Caco-2 (cell line): ENCODE measurements at regions not wholly inside any gene's neighbourhood (a gene's known extent, or its start where the extent isn't known, plus 50 kb on each side); places are given as distances from the start of the nearest gene placed in this dataset.

Experiments used
- BruUV-seq: library from RNA; stranded (reverse); fragments of 400-500 nt; replicated peaks from 2 replicates; lab custom pipeline; 2021; lab: Mats Ljungman, UMichigan
- CTCF ChIA-PET: fragments of 300-600 bp; sonication (Branson Sonifier 250); formaldehyde crosslinking; loops from one replicate; lab custom pipeline; 2022; ENCODE audit warnings: antibody characterized with exemption; lab: Charles Lee
- POLR2A ChIA-PET: fragments of 300-600 bp; sonication (Branson Sonifier 250); formaldehyde crosslinking; loops from one replicate; lab custom pipeline; 2022; ENCODE audit warnings: antibody characterized with exemption; lab: Charles Lee
- DNase-seq, 2 experiments: peaks; one replicate each; pipeline versions ENCODE4 v3.0.0 to v3.0.0-alpha.2; 2020 to 2022
- H3K27me3 ChIP-seq: replicated peaks from 2 replicates; pipeline ENCODE4 v1.6.0; 2011; ENCODE audit warnings: low read length; ENCODE audit not compliant: control insufficient read depth, insufficient read depth
- H3K36me3 ChIP-seq: 2 replicates; pipeline ENCODE4 v1.5.1; 2011; ENCODE audit warnings: low read length; ENCODE audit not compliant: control insufficient read depth, insufficient read depth
- H3K4me1 ChIP-seq: fragments of 250-450 bp; sonication (Bioruptor Pico); 2 replicates; pipeline ENCODE4 v1.5.1; 2020; ENCODE audit warnings: mild to moderate bottlenecking
- H3K4me3 ChIP-seq: 2 replicates; pipeline ENCODE4 v1.5.1; 2011; ENCODE audit warnings: low read depth, mild to moderate bottlenecking, control low read depth, low read length
- H3K9me3 ChIP-seq: fragments of 250-450 bp; sonication (Bioruptor Pico); 2 replicates; pipeline ENCODE4 v1.5.1; 2020; ENCODE audit warnings: mild to moderate bottlenecking, moderate library complexity
- H3K27ac Mint-ChIP-seq: one replicate; pipeline ENCODE4 v1.8.0; 2022; ENCODE audit warnings: mixed read lengths; ENCODE audit not compliant: unreplicated experiment
- H3K27me3 Mint-ChIP-seq: one replicate; pipeline ENCODE4 v1.8.0; 2022; ENCODE audit warnings: mixed read lengths; ENCODE audit not compliant: insufficient read depth, unreplicated experiment
- H3K36me3 Mint-ChIP-seq: one replicate; pipeline ENCODE4 v1.8.0; 2022; ENCODE audit warnings: mild to moderate bottlenecking, mixed read lengths; ENCODE audit not compliant: insufficient read depth, unreplicated experiment
- H3K4me1 Mint-ChIP-seq: one replicate; pipeline ENCODE4 v1.8.0; 2022; ENCODE audit warnings: low read depth, mixed read lengths; ENCODE audit not compliant: unreplicated experiment
- H3K4me3 Mint-ChIP-seq: one replicate; pipeline ENCODE4 v1.8.0; 2022; ENCODE audit warnings: mild to moderate bottlenecking, moderate library complexity, mixed read lengths; ENCODE audit not compliant: unreplicated experiment
- H3K9me3 Mint-ChIP-seq: one replicate; pipeline ENCODE4 v1.8.0; 2022; ENCODE audit warnings: mixed read lengths; ENCODE audit not compliant: unreplicated experiment
- CTCF ChIP-seq, 2 experiments: fragments of 200-600 bp in 1 of 2; IDR thresholded peaks; 1 replicate in 1 of 2; 2 replicates in 1 of 2; pipeline versions ENCODE4 v1.5.1 to v1.8.0; 2011 to 2022; ENCODE audit warnings: antibody characterized with exemption in 1 of 2, control low read depth in 1 of 2, inconsistent platforms in 1 of 2, low read depth in 1 of 2, low read length in 1 of 2, mild to moderate bottlenecking in 1 of 2, moderate library complexity in 1 of 2; ENCODE audit not compliant: insufficient read depth in 1 of 2, severe bottlenecking in 1 of 2, unreplicated experiment in 1 of 2
- intact Hi-C: fragments of 100-400 bp; cut with micrococcal nuclease; formaldehyde crosslinking; loops from one replicate; pipeline ENCODE4 v1.10.0; 2022; ENCODE audit not compliant: unreplicated experiment

- Mint-ChIP-seq H3K4me3 (no peak overlapping the region), H3K4me1 (no peaks in the 10 kb centered on the region), H3K27me3 (peaks cover 27% of the 10 kb centered on the region), H3K27ac (no peak overlapping the region), H3K9me3 (no peaks in the 10 kb centered on the region), H3K36me3 (peaks cover 4% of the 10 kb centered on the region)
- H3K4me3 ChIP-seq, result no peak overlapping the region
- H3K9me3 ChIP-seq, result no peaks in the 10 kb centered on the region
- CTCF ChIA-PET, result interaction anchor here (0.7 kb wide), 1 partner anchor 44 kb away, joined by 3 read pairs; no protein-coding TSS in a partner anchor
- TF ChIP-seq CTCF (IDR thresholded peaks at IDR 0.05; ENCODE audit: insufficient read depth in 1 of 2, low read depth in 1 of 2, low read length in 1 of 2, severe bottlenecking in 1 of 2, unreplicated experiment in 1 of 2), result no peak
- no peaks in the 10 kb centered on the region for H3K36me3 ChIP-seq
- no peaks in the 10 kb centered on the region for H3K4me1 ChIP-seq
- no peaks in the 10 kb centered on the region for H3K27me3 ChIP-seq
- intact Hi-C loops, result no loop called here
- DNase-seq, result no peak
- BruUV-seq, result no TSS peak
- POLR2A ChIA-PET, result no interaction called here
Measured at GRCh38 chr1:36653850-36654249, 171.1 kb upstream of the CSF3R start.

GRCh38 chr1:36652586-36652985 lies 169.9 kb upstream of the CSF3R start:
- intact Hi-C loops, result no loop called here
- no TSS peak for BruUV-seq
- H3K36me3 ChIP-seq, result no peaks in the 10 kb centered on the region
- H3K9me3 ChIP-seq, result no peaks in the 10 kb centered on the region
- TF ChIP-seq CTCF (IDR thresholded peaks at IDR 0.05; ENCODE audit: insufficient read depth in 1 of 2, low read depth in 1 of 2, low read length in 1 of 2, severe bottlenecking in 1 of 2, unreplicated experiment in 1 of 2), result no peak
- H3K36me3 Mint-ChIP-seq, result peaks cover 4% of the 10 kb centered on the region
- no peak overlapping the region for H3K4me3 Mint-ChIP-seq
- ChIA-PET CTCF (no interaction called here), POLR2A (no interaction called here)
- DNase-seq, result no peak
- H3K4me1 Mint-ChIP-seq, result no peaks in the 10 kb centered on the region
- no peaks in the 10 kb centered on the region for H3K4me1 ChIP-seq
- H3K27ac Mint-ChIP-seq, result no peak overlapping the region
- no peak overlapping the region for H3K4me3 ChIP-seq
- H3K27me3 Mint-ChIP-seq, result peaks cover 28% of the 10 kb centered on the region
- H3K9me3 Mint-ChIP-seq, result no peaks in the 10 kb centered on the region
- no peaks in the 10 kb centered on the region for H3K27me3 ChIP-seq

GRCh38 chr1:36652011-36652410 lies 169.3 kb upstream of the CSF3R start:
- no peaks in the 10 kb centered on the region for H3K36me3 ChIP-seq
- DNase-seq, result no peak
- Mint-ChIP-seq H3K4me1 (no peaks in the 10 kb centered on the region), H3K4me3 (no peak overlapping the region), H3K36me3 (peaks cover 3% of the 10 kb centered on the region), H3K27ac (no peak overlapping the region), H3K27me3 (peaks cover 28% of the 10 kb centered on the region), H3K9me3 (no peaks in the 10 kb centered on the region)
- intact Hi-C loops, result no loop called here
- no peaks in the 10 kb centered on the region for H3K27me3 ChIP-seq
- no peak for TF ChIP-seq CTCF (IDR thresholded peaks at IDR 0.05; ENCODE audit: insufficient read depth in 1 of 2, low read depth in 1 of 2, low read length in 1 of 2, severe bottlenecking in 1 of 2, unreplicated experiment in 1 of 2)
- H3K4me1 ChIP-seq, result no peaks in the 10 kb centered on the region
- no peaks in the 10 kb centered on the region for H3K9me3 ChIP-seq
- BruUV-seq, result no TSS peak
- no peak overlapping the region for H3K4me3 ChIP-seq
- ChIA-PET CTCF (interaction anchor here (0.6 to 1.3 kb wide), 2 partner anchors 76 to 163 kb away, joined by 3 to 5 read pairs; no protein-coding TSS in a partner anchor), POLR2A (no interaction called here)
